ENCODE measurements at regions not wholly inside any gene's neighbourhood (a gene's known extent, or its start where the extent isn't known, plus 50 kb on each side); places are given as distances from the start of the nearest gene placed in this dataset.

GRCh38 chr16:80300876-80301275 lies 239.9 kb upstream of the DYNLRB2 start:
- no peak for DNase-seq (ENCODE audit: low read depth in 3 of 3)

GRCh38 chr16:80300456-80300855 lies 240.3 kb upstream of the DYNLRB2 start:
- DNase-seq (ENCODE audit: low read depth in 3 of 3) = no peak

DNA sequence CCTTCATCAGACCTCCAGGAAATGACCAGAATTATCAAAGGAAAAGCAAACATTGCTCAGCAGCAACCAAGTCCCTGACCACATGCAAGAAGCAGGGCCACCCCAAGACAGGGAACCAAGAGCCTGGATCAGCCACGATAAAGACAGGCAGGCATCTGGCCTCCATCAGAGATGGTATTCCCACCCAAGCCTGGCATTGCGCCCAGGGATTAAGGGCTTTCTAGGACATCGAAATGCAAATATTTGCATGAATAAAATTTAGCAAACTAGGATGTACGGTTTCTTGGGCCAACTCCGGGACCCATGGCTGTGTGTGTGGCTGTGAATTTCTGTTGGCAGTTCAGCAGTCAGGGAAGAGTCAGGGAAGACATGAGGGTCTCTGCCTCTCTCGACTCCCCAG lies 241.4 kb upstream of the DYNLRB2 start:
- no peak for DNase-seq (ENCODE audit: low read depth in 3 of 3)

DNA sequence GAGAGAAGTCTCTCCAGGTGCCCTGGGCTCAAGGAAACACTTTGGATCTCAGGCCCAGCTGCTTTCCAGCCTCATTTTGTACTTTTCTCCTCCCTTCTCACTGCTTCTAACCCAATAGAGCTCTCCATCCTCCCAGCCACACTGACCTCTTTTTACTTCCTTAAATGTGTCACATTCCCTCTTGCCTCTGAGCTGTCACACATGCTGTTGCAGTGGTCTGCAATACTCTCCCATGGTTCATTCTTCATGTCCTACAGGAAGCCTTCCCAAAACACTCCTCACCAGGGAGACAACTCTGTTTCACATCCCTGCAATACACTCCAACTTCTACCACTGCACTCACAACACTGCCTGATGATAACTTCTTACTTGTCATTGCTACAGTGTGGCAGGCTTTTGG lies 242.1 kb upstream of the DYNLRB2 start:
- no peak for DNase-seq (ENCODE audit: low read depth in 3 of 3)

DNA sequence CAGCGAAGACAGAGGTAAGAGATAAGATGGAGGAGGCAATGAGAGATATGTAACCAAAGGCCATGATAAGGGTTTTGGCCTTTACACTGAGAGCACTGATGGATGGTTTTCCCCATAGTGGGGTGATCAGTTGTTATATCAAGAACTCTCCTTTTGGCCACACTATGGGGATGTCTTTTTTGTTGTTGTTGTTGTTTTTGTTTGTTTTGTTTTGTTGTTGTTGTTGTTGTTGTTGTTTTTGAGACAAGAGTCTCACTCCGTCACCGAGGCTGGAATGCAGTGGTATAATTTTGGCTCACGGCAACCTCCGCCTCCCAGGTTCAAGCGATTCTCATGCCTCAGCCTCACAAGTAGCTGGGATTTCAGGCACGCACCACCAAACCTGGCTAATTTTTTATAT lies 244.8 kb upstream of the DYNLRB2 start:
- DNase-seq (ENCODE audit: low read depth in 3 of 3) = no peak

DNA sequence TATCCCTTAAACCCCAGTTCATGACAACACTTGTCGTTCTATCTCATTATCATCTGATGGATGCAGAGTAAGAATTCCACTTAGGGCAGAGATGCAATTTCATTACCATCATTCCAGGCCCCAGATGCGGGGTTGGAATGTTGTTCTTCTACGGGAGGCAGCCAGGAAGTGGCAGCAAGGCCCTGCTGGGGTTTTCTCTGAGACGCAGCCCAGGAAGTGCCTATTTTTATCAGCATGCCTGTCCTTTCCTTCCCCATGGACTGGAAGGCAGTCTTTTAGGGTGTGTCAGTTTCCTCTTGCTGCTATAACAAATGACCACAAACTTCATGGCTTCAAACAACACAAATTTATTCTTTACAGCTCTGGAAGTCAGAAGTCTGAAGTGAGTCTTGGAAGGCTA lies 246.6 kb upstream of the DYNLRB2 start:
- no peak for DNase-seq (ENCODE audit: low read depth in 3 of 3)

GRCh38 chr16:80288616-80289015 lies 252.2 kb upstream of the DYNLRB2 start:
- DNase-seq (ENCODE audit: low read depth in 3 of 3) = no peak

DNA sequence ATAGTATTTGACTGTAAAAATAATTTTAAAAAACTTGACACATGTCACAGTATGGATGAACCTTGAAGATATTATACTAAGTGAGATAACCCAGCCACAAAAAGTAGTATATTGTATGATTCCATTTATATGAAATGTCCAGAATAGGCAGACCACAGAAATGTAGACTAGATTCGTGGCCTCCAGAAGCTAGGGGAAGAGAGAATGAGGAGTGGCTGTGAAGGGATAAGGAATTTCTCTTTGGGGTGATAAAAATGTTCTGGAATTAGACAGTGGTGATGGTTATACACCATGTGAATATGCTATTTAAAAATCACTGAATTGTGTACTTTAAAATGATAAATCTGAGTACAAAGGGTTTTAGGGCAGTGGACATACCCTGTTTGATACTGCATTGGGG lies 253.1 kb upstream of the DYNLRB2 start:
- DNase-seq (ENCODE audit: low read depth in 3 of 3) = no peak

GRCh38 chr16:80285104-80285503 lies 255.7 kb upstream of the DYNLRB2 start:
- no peak for DNase-seq (ENCODE audit: low read depth in 3 of 3)

GRCh38 chr16:80283466-80284392 lies 257.1 kb upstream of the DYNLRB2 start:
- no peak for DNase-seq (ENCODE audit: low read depth in 3 of 3)

DNA sequence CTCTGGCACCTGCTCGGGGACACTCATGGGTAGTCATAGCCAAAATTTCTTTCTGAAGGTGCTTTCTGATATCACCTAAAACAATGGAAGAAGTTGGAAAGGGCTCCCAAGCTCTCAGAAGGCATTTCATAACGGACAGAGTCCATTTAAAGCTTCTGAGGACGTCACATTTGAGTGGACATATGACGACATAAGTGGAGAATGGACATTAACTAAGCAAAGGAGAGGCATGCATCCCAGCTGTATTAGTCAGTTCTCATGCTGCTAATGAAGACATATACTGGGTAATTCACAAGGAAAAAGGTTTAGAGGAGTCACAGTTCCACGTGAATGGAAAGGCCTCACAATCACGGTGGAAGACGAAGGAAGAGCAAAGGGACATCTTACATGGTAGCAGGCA lies 260.2 kb upstream of the DYNLRB2 start:
- DNase-seq (ENCODE audit: low read depth in 3 of 3) = no peak

DNA sequence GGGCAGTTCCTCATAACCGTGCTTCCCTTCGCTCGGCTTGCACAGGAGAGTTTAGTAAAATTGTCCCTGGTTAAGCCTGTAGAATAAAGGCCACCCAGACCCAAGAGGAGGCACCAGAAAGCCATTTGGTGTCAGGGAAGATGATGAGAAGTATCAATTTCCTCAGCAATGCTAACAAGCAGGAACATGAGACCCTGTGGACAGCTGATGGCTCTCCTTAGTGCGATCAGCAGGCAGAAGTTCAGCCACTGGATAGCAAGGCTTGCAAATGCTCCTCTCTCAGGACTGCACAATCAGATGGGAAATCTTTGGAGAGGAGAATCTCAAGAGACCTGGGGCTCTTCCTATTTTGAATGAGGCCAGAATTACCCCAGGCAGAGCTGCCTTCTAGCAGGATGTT lies 261.1 kb upstream of the DYNLRB2 start:
- no peak for DNase-seq (ENCODE audit: low read depth in 3 of 3)

GRCh38 chr16:80277182-80277581 lies 263.6 kb upstream of the DYNLRB2 start:
- DNase-seq (ENCODE audit: low read depth in 3 of 3) = no peak

- DNase-seq (ENCODE audit: low read depth in 3 of 3) = no peak
Observed at GRCh38 chr16:80274576-80275191, 266.1 kb upstream of the DYNLRB2 start.

DNA sequence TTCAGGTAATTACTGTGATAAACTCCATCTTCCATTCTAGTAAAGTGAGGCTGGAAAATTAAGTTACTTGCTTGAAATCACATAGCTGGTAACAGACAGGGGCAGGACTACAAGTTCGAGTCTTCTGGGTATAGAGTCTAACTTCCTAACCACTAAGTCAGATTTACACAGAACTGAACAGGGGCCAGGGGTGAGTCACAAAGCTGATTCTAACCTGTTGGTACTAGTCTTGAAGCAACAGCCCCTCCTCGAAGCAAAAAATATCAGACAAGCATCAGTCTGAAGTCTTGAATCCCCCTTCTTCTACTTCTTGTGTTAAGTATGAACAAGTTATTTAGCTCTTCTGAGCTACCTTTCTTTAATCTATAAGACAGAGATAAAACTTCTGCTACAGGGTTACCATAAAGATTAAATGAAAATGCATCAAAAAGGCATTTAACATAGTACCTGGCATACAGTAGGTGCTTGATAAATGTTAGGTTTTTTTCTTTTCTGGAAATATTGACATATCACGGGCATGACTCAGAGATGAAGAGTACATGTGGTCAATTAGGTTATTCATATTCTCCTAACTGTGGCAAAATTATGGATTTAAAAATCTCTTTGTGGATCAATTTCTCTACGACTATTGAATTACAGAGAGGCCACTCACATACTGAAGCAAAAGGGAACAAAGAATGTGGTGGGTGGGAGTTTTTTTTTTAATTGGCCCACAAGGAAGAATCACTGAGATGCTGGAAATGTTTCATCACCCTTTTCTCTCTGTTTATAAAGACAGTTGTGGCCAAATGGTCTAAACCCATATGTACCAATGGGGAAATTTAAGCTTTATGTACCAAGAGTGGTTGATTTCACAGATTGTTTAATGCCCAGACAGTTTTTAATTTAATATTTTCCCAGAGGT lies 266.9 kb upstream of the DYNLRB2 start:
- no peak for DNase-seq (ENCODE audit: low read depth in 3 of 3)

DNA sequence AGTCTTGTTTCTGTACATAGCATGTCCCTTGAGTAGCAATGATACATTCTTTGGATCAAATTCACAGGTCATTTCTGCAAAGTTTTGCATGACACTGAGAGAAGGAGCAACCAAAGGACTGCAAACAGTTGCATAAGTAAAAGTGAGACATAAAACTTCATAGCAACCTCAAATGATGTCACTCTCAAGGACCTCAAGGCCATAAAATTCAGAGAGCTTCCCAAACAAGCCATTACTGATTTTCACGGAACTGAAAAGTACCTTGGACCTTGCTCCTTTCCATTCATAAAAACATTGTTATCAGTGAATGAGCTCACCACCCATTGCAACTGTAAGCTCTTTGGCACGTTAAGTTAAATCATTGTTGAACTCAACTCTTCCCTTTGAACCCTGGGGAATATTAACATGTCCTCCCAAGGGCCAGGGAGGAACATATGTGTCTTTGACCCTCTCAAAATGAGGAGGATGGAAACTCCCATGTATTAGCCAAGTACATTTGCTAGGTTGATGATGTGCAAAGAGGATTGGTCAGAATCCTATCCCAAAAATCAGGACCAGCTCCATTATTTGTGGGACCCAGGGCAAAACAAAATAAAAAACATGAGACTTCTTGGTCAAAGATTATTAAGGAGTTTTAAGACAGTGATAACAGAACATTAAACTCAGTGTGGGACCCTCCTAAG lies 275.0 kb upstream of the DYNLRB2 start:
- DNase-seq (ENCODE audit: low read depth in 3 of 3) = no peak

GRCh38 chr16:80263848-80264694 lies 276.7 kb upstream of the DYNLRB2 start:
- DNase-seq (ENCODE audit: low read depth in 3 of 3) = no peak

- DNase-seq (ENCODE audit: low read depth in 3 of 3) = no peak
Observed at GRCh38 chr16:80263181-80263823, 277.5 kb upstream of the DYNLRB2 start.

- no peak for DNase-seq (ENCODE audit: low read depth in 3 of 3)
Observed at GRCh38 chr16:80260906-80261311, 279.9 kb upstream of the DYNLRB2 start.

DNA sequence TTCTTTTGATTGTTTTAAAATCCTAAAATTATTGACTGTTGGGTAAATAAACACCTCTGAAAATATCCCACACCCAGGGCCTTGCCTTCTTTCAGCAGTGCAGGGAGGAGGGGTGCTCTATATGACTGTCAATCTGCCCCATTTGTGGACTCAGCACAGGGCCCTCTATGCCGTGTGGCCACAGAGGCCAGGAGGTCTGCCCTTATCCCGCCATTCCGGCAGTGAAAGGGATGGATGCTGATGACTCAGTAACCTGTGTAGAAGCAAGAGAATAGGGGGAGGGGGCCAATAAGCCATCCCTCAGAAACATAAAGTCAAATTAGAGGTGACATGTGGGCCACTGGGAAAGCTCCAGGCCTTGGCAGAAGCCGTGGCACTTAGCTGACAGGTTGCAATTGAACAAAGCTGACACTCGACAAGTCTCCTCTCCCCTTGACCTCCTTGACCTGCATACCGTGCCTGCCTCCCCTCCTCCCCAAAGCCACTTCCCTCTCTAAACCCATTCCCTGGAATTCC lies 281.4 kb upstream of the DYNLRB2 start:
- DNase-seq (ENCODE audit: low read depth in 3 of 3) = no peak

Data from stimulated activated CD4-positive, alpha-beta T cell treated with anti-CD3 and anti-CD28 coated beads, TNF-alpha, amount 100 ng/mL, for 48 hours (primary cell).